Esophagus muscularis mucosa (tissue), 4 donors: ENCODE measurements at regions not wholly inside any gene's neighbourhood (a gene's known extent, or its start where the extent isn't known, plus 50 kb on each side); places are given as distances from the start of the nearest gene placed in this dataset.

Experiments used
- DNase-seq: peaks from one replicate; pipeline ENCODE4 v3.0.0-alpha.2; 2017; ENCODE audit errors: extremely low spot score
- H3K27ac ChIP-seq, 4 donors: fragments of 200-600 bp; sonication (generic); replicated peaks in 1 of 4; 1 replicate in 3 of 4; 2 replicates in 1 of 4; pipeline ENCODE4 v1.5.1; 2016 to 2019; ENCODE audit warnings: mild to moderate bottlenecking in 1 of 4
- H3K27me3 ChIP-seq, 4 donors: fragments of 200-600 bp; sonication (generic); one replicate each; pipeline versions ENCODE4 v1.5.1 to v1.6.0; 2016 to 2019
- H3K36me3 ChIP-seq, 4 donors: fragments of 200-600 bp; sonication (generic); one replicate each; pipeline ENCODE4 v1.5.1; 2016 to 2019
- H3K4me1 ChIP-seq, 4 donors: fragments of 200-600 bp; sonication (generic); one replicate each; pipeline ENCODE4 v1.5.1; 2016 to 2019
- H3K4me3 ChIP-seq, 4 donors: fragments of 200-600 bp; sonication (generic); 1 replicate in 2 of 4; 2 replicates in 2 of 4; pipeline ENCODE4 v1.5.1; 2016 to 2019; ENCODE audit warnings: mild to moderate bottlenecking in 4 of 4, moderate library complexity in 1 of 4
- H3K9me3 ChIP-seq, 4 donors: fragments of 200-600 bp; sonication (generic); 1 replicate in 3 of 4; 2 replicates in 1 of 4; pipeline ENCODE4 v1.5.1; 2016 to 2019
- CTCF ChIP-seq, 3 experiments: fragments of 200-600 bp in 2 of 3; fragments of 450-650 bp in 1 of 3; sonication (generic) in 2 of 3; IDR thresholded peaks; one replicate each; pipeline ENCODE4 v1.5.1; 2017 to 2019; ENCODE audit warnings: antibody characterized with exemption in 3 of 3, mild to moderate bottlenecking in 2 of 3, moderate library complexity in 1 of 3
- EP300 ChIP-seq: sonication (generic); formaldehyde crosslinking; IDR thresholded peaks from one replicate; pipeline ENCODE4 v1.6.1; 2017; ENCODE audit warnings: antibody characterized with exemption
- POLR2A ChIP-seq: fragments of 450-650 bp; IDR thresholded peaks from one replicate; pipeline ENCODE4 v1.6.1; 2017; ENCODE audit warnings: antibody characterized with exemption, moderate library complexity, mild to moderate bottlenecking, low read depth
- POLR2AphosphoS5 ChIP-seq, 2 donors: sonication (generic); formaldehyde crosslinking; IDR thresholded peaks; one replicate each; pipeline ENCODE4 v1.6.1; 2017; ENCODE audit warnings: antibody characterized with exemption in 2 of 2
- WGBS: methylation state at CpG from one replicate; pipeline ENCODE4 v1.1.5; 2018; 5-methylcytosine and 5-hydroxymethylcytosine counted together
- intact Hi-C: fragments of 100-400 bp; cut with DNase I; formaldehyde crosslinking; loops from one replicate; pipeline ENCODE4 v1.15.1; 2023

- H3K36me3 ChIP-seq, result no peaks in the 10 kb centered on the region
- no peaks in the 10 kb centered on the region for H3K4me1 ChIP-seq
- H3K27ac ChIP-seq, result no peak overlapping the region
- intact Hi-C loops, result no loop called here
- H3K4me3 ChIP-seq, result no peak overlapping the region
- H3K27me3 ChIP-seq, result peaks cover 0 to 30% (median 0%) of the 10 kb centered on the region in 4 donors
- TF ChIP-seq CTCF (IDR thresholded peaks at IDR 0.05), result no peak
- TF ChIP-seq EP300, result no peak
- no peak for TF ChIP-seq POLR2AphosphoS5 (IDR thresholded peaks at IDR 0.05)
- no peak for TF ChIP-seq POLR2A
- no peak for DNase-seq
- WGBS, result 79% methylated on average over 17 of the region's 17 CpGs
- no peaks in the 10 kb centered on the region for H3K9me3 ChIP-seq
Observed at GRCh38 chr2:593356-594026, 83.7 kb downstream of the TMEM18 start.

- no peak for DNase-seq
- Histone ChIP-seq H3K9me3 (no peaks in the 10 kb centered on the region), H3K27ac (no peak overlapping the region), H3K36me3 (no peaks in the 10 kb centered on the region), H3K27me3 (peaks cover 0 to 25% (median 0%) of the 10 kb centered on the region in 4 donors), H3K4me3 (no peak overlapping the region), H3K4me1 (peaks cover 0 to 4% (median 2%) of the 10 kb centered on the region in 4 donors)
- WGBS, result 97% methylated on average over 7 of the region's 8 CpGs
- TF ChIP-seq CTCF (IDR thresholded peaks at IDR 0.05), result no peak
- TF ChIP-seq EP300, result no peak
- no peak for TF ChIP-seq POLR2A
- TF ChIP-seq POLR2AphosphoS5 (IDR thresholded peaks at IDR 0.05), result no peak
- intact Hi-C loops, result no loop called here
Observed at GRCh38 chr2:592737-593136, 84.5 kb downstream of the TMEM18 start.

GRCh38 chr2:590214-591175, 86.7 kb downstream of the TMEM18 start:
- 87% methylated on average over 19 of the region's 19 CpGs for WGBS
- no peak overlapping the region for H3K27ac ChIP-seq
- H3K4me1 ChIP-seq, result peaks cover 0 to 26% (median 23%) of the 10 kb centered on the region in 4 donors
- H3K36me3 ChIP-seq, result no peaks in the 10 kb centered on the region
- H3K4me3 ChIP-seq, result no peak overlapping the region
- DNase-seq, result no peak
- no peaks in the 10 kb centered on the region for H3K9me3 ChIP-seq
- TF ChIP-seq POLR2A (no peak), POLR2AphosphoS5 (IDR thresholded peaks at IDR 0.05) (no peak), CTCF (IDR thresholded peaks at IDR 0.05) (no peak), EP300 (no peak)
- peaks cover 0 to 25% (median 0%) of the 10 kb centered on the region in 4 donors for H3K27me3 ChIP-seq
- intact Hi-C loops, result no loop called here

- 91% methylated on average over 10 of the region's 10 CpGs for WGBS
- H3K4me1 ChIP-seq, result peaks cover 0 to 30% (median 23%) of the 10 kb centered on the region in 4 donors
- H3K4me3 ChIP-seq, result no peak overlapping the region
- no peaks in the 10 kb centered on the region for H3K9me3 ChIP-seq
- no peak for DNase-seq
- TF ChIP-seq CTCF (IDR thresholded peaks at IDR 0.05), result no peak
- no peak for TF ChIP-seq EP300
- no peak for TF ChIP-seq POLR2A
- TF ChIP-seq POLR2AphosphoS5 (IDR thresholded peaks at IDR 0.05), result no peak
- peaks cover 0 to 25% (median 0%) of the 10 kb centered on the region in 4 donors for H3K27me3 ChIP-seq
- H3K27ac ChIP-seq, result no peak overlapping the region
- intact Hi-C loops, result no loop called here
- no peaks in the 10 kb centered on the region for H3K36me3 ChIP-seq
Observed at GRCh38 chr2:589281-590130, 87.7 kb downstream of the TMEM18 start.
